ENCODE measurements at regions not wholly inside any gene's neighbourhood (a gene's known extent, or its start where the extent isn't known, plus 50 kb on each side); places are given as distances from the start of the nearest gene placed in this dataset.

GRCh38 chr2:235371018-235371417, 122.8 kb upstream of the AGAP1 start:
- TF ChIP-seq CTCF (IDR thresholded peaks at IDR 0.05; ENCODE audit: low read depth, low read length, missing control alignments): no peak
- no peak overlapping the region for H3K4me3 ChIP-seq (ENCODE audit: low read depth, low read length)
- in situ Hi-C loops (cut with HindIII; ENCODE audit: low sequenced_read_pairs): no loop called here
- DNase-seq (ENCODE audit: low read depth): no peak

- H3K4me3 ChIP-seq (ENCODE audit: low read depth, low read length): no peak overlapping the region
- DNase-seq (ENCODE audit: low read depth): no peak
- in situ Hi-C loops (cut with HindIII; ENCODE audit: low sequenced_read_pairs): no loop called here
- no peak for TF ChIP-seq CTCF (IDR thresholded peaks at IDR 0.05; ENCODE audit: low read depth, low read length, missing control alignments)
Observed at GRCh38 chr2:235373171-235373570, 120.7 kb upstream of the AGAP1 start.

GRCh38 chr2:235377176-235377575, 116.7 kb upstream of the AGAP1 start:
- in situ Hi-C loops (cut with HindIII; ENCODE audit: low sequenced_read_pairs): no loop called here
- H3K4me3 ChIP-seq (ENCODE audit: low read depth, low read length): no peak overlapping the region
- no peak for TF ChIP-seq CTCF (IDR thresholded peaks at IDR 0.05; ENCODE audit: low read depth, low read length, missing control alignments)
- no peak for DNase-seq (ENCODE audit: low read depth)

GRCh38 chr2:235378246-235378645, 115.6 kb upstream of the AGAP1 start:
- in situ Hi-C loops (cut with HindIII; ENCODE audit: low sequenced_read_pairs): no loop called here
- no peak for DNase-seq (ENCODE audit: low read depth)

GRCh38 chr2:235378944-235379343, 114.9 kb upstream of the AGAP1 start:
- TF ChIP-seq CTCF (IDR thresholded peaks at IDR 0.05; ENCODE audit: low read depth, low read length, missing control alignments): no peak
- no peak overlapping the region for H3K4me3 ChIP-seq (ENCODE audit: low read depth, low read length)
- DNase-seq (ENCODE audit: low read depth): no peak
- in situ Hi-C loops (cut with HindIII; ENCODE audit: low sequenced_read_pairs): no loop called here

More at GRCh38 chr2:235378246-235378645, 115.6 kb upstream of the AGAP1 start:
- no peak overlapping the region for H3K4me3 ChIP-seq (ENCODE audit: low read depth, low read length)
- no peak for TF ChIP-seq CTCF (IDR thresholded peaks at IDR 0.05; ENCODE audit: low read depth, low read length, missing control alignments)

GRCh38 chr2:235381261-235381912, 112.5 kb upstream of the AGAP1 start:
- DNase-seq (ENCODE audit: low read depth): no peak
- no peak for TF ChIP-seq CTCF (IDR thresholded peaks at IDR 0.05; ENCODE audit: low read depth, low read length, missing control alignments)
- no peak overlapping the region for H3K4me3 ChIP-seq (ENCODE audit: low read depth, low read length)
- in situ Hi-C loops (cut with HindIII; ENCODE audit: low sequenced_read_pairs): no loop called here
